HepG2 (cell line): ENCODE measurements at regions not wholly inside any gene's neighbourhood (a gene's known extent, or its start where the extent isn't known, plus 50 kb on each side); places are given as distances from the start of the nearest gene placed in this dataset.

Experiments used
- ATAC-seq: fragments of 200-7000 bp; cut with Tn5 transposase; 3 replicates; pipeline ENCODE4 v1.9.1; 2020; ENCODE audit warnings: mild to moderate bottlenecking, moderate library complexity
- BruUV-seq: library from RNA; stranded (reverse); fragments of 400-500 nt; replicated peaks from 2 replicates; lab custom pipeline; 2021; lab: Mats Ljungman, UMichigan
- CTCF ChIA-PET: fragments of 300-600 bp; formaldehyde crosslinking; extraction: SDS; loops from one replicate; lab custom pipeline; 2021; ENCODE audit warnings: low total read pairs, inconsistent platforms, low intra/inter-chr PET ratio; lab: Yijun Ruan, JAX
- POLR2A ChIA-PET: fragments of 350-600 bp; sonication (Branson Sonifier 250); formaldehyde crosslinking; loops from one replicate; lab custom pipeline; 2020; ENCODE audit warnings: antibody characterized with exemption, inconsistent platforms; lab: Yijun Ruan, JAX
- DNase-seq: peaks from one replicate; pipeline ENCODE4 v3.0.0-alpha.2; 2015; ENCODE audit warnings: low spot score
- FAIRE-seq: peaks from 3 replicates; lab custom pipeline; 2011; peaks lifted over from hg19 to GRCh38; lab: Jason Lieb, UNC
- H2AFZ ChIP-seq: one replicate; pipeline ENCODE4 v1.6.1; 2011; ENCODE audit warnings: low read length, inconsistent platforms
- H3K27ac ChIP-seq: fragments of 300-600 bp; 3 replicates; pipeline ENCODE4 v1.8.0; 2011; ENCODE audit warnings: mixed run types, mild to moderate bottlenecking, mixed read lengths, low read length, inconsistent platforms; ENCODE audit not compliant: insufficient read depth; ENCODE audit errors: extremely low read length
- H3K27me3 ChIP-seq, 2 experiments: fragments of 200-600 bp in 1 of 2; 2 replicates in 1 of 2; 3 replicates in 1 of 2; pipeline versions ENCODE4 v1.6.0 to v1.8.0; 2011; ENCODE audit warnings: low read length in 2 of 2, mild to moderate bottlenecking in 2 of 2, moderate library complexity in 2 of 2, inconsistent platforms in 1 of 2; ENCODE audit not compliant: insufficient read depth in 2 of 2, control insufficient read depth in 1 of 2
- H3K36me3 ChIP-seq, 2 experiments: fragments of 200-600 bp in 1 of 2; replicated peaks in 1 of 2; 2 replicates in 1 of 2; 3 replicates in 1 of 2; pipeline versions ENCODE4 v1.5.1 to v1.8.0; 2011; ENCODE audit warnings: low read length in 2 of 2, inconsistent platforms in 1 of 2; ENCODE audit not compliant: insufficient read depth in 2 of 2, control insufficient read depth in 1 of 2
- H3K4me1 ChIP-seq: 2 replicates; pipeline ENCODE4 v1.5.1; 2012; ENCODE audit warnings: low read length, inconsistent platforms; ENCODE audit not compliant: insufficient read depth
- H3K4me2 ChIP-seq: 2 replicates; pipeline ENCODE4 v1.6.0; 2011; ENCODE audit warnings: low read depth, low read length, inconsistent platforms
- H3K4me3 ChIP-seq, 3 experiments: fragments of 200-600 bp in 1 of 3; sonication (generic), shearing (Covaris generic) in 1 of 3; replicated peaks in 1 of 3; 2 replicates each; pipeline ENCODE4 v1.5.1; 2011 to 2016; ENCODE audit warnings: low read length in 3 of 3, inconsistent platforms in 2 of 3, low read depth in 2 of 3, mild to moderate bottlenecking in 2 of 3, control low read depth in 1 of 3, mixed read lengths in 1 of 3; ENCODE audit not compliant: insufficient read depth in 1 of 3
- H3K79me2 ChIP-seq: one replicate; pipeline ENCODE4 v1.6.1; 2011; ENCODE audit warnings: low read length, inconsistent platforms; ENCODE audit not compliant: insufficient read depth
- H3K9ac ChIP-seq: 2 replicates; pipeline ENCODE4 v1.6.0; 2011; ENCODE audit warnings: mild to moderate bottlenecking, low read depth, low read length, inconsistent platforms; ENCODE audit not compliant: insufficient read depth
- H3K9me3 ChIP-seq: 2 replicates; pipeline ENCODE4 v1.5.1; 2012; ENCODE audit warnings: mild to moderate bottlenecking, low read length
- H4K20me1 ChIP-seq: 2 replicates; pipeline ENCODE4 v1.6.0; 2011; ENCODE audit warnings: inconsistent platforms, mild to moderate bottlenecking, low read length, moderate library complexity; ENCODE audit not compliant: insufficient read depth
- ELF3 ChIP-seq: IDR thresholded peaks from 2 replicates; pipeline ENCODE4 v1.6.1; 2016; ENCODE audit warnings: missing genetic modification reagents, missing compliant biosample characterization
- HOXA7 ChIP-seq: sonication (generic); formaldehyde crosslinking; IDR thresholded peaks from 2 replicates; pipeline ENCODE4 v1.8.1; 2022; ENCODE audit warnings: mild to moderate bottlenecking, missing genetic modification reagents, moderate library complexity
- KMT2B ChIP-seq: IDR thresholded peaks from 2 replicates; pipeline ENCODE4 v1.6.1; 2016; ENCODE audit warnings: missing genetic modification reagents, missing compliant biosample characterization
- MAZ ChIP-seq, 2 experiments: sonication (generic) in 1 of 2; formaldehyde crosslinking in 1 of 2; IDR thresholded peaks; 2 replicates each; pipeline versions ENCODE4 v1.5.0 to v1.6.1; 2012 to 2020; ENCODE audit warnings: low read depth in 2 of 2, mild to moderate bottlenecking in 2 of 2, borderline replicate concordance in 1 of 2, improper control_type of control experiment in 1 of 2, low read length in 1 of 2, missing genetic modification reagents in 1 of 2, moderate library complexity in 1 of 2
- MIXL1 ChIP-seq: IDR thresholded peaks from 2 replicates; pipeline ENCODE4 v1.6.1; 2016
- PBX2 ChIP-seq: IDR thresholded peaks from 2 replicates; pipeline ENCODE4 v1.6.1; 2016; ENCODE audit warnings: control low read depth
- PHF20 ChIP-seq: sonication (generic); formaldehyde crosslinking; IDR thresholded peaks from 2 replicates; pipeline ENCODE4 v1.5.0; 2020; ENCODE audit warnings: mild to moderate bottlenecking, missing genetic modification reagents
- ZMAT5 ChIP-seq: sonication (generic); formaldehyde crosslinking; IDR thresholded peaks from 2 replicates; pipeline ENCODE4 v1.5.0; 2020; ENCODE audit warnings: mild to moderate bottlenecking, low read depth, missing genetic modification reagents, borderline replicate concordance
- ZMYM4 ChIP-seq: sonication (generic); formaldehyde crosslinking; IDR thresholded peaks from 2 replicates; pipeline ENCODE4 v1.8.1; 2023; ENCODE audit warnings: mild to moderate bottlenecking, missing genetic modification reagents
- ZNF382 ChIP-seq: sonication (generic); formaldehyde crosslinking; IDR thresholded peaks from 2 replicates; pipeline ENCODE4 v1.5.0; 2020; ENCODE audit warnings: missing genetic modification reagents, mild to moderate bottlenecking, borderline replicate concordance
- ZNF589 ChIP-seq: sonication (generic); formaldehyde crosslinking; conservative IDR thresholded peaks from 2 replicates; pipeline ENCODE4 v1.8.0; 2022; ENCODE audit warnings: mild to moderate bottlenecking, moderate library complexity, missing genetic modification reagents
- WGBS: methylation state at CpG from one replicate; pipeline ENCODE4 v1.1.6; 2017; ENCODE audit warnings: low lambda C conversion rate; 5-methylcytosine and 5-hydroxymethylcytosine counted together
- in situ Hi-C: cut with HindIII; loops from 2 replicates; pipeline ENCODE4 v1.10.0; 2017; ENCODE audit warnings: low pct_unique_long_range_greater_than_20kb; ENCODE audit not compliant: extremely low pct_ligation_motif_present
- intact Hi-C: fragments of 100-400 bp; cut with micrococcal nuclease; formaldehyde crosslinking; loops from one replicate; pipeline ENCODE4 v1.10.0; 2022; ENCODE audit not compliant: unreplicated experiment

- intact Hi-C loops = no loop called here
These were observed 110.6 kb downstream of the DIO2 start for GRCh38 chr14:80100681-80101080.

GRCh38 chr14:80095623-80096022, 115.7 kb downstream of the DIO2 start:
- POLR2A ChIA-PET = no interaction called here
- no TSS peak for BruUV-seq
- H3K79me2 ChIP-seq = no peaks in the 10 kb centered on the region
- CTCF ChIA-PET = no interaction called here
- DNase-seq = no peak
- H3K9me3 ChIP-seq = peaks cover 13% of the 10 kb centered on the region; the same call in 1 of the 2 replicates
- no peaks in the 10 kb centered on the region for H4K20me1 ChIP-seq
- 62% methylated on average over 4 of the region's 4 CpGs for WGBS
- FAIRE-seq = no peak
- no peaks in the 10 kb centered on the region for H3K36me3 ChIP-seq
- no peaks in the 10 kb centered on the region for H3K4me1 ChIP-seq
- no peak overlapping the region for H3K27ac ChIP-seq
- no peak overlapping the region for H3K9ac ChIP-seq
- no peak overlapping the region for H3K4me3 ChIP-seq
- intact Hi-C loops (no loop called here), in situ Hi-C loops (no loop called here)
- no peaks in the 10 kb centered on the region for H3K27me3 ChIP-seq
- ATAC-seq = no peak
- H3K4me2 ChIP-seq = no peak overlapping the region
- TF ChIP-seq ZNF589 (CRISPR knock-in tag) (no peak), PHF20 (CRISPR knock-in tag) (no peak), KMT2B (no peak), ELF3 (CRISPR knock-in tag) (no peak)
- no peak overlapping the region for H2AFZ ChIP-seq

More at GRCh38 chr14:80100681-80101080, 110.6 kb downstream of the DIO2 start:
- Histone ChIP-seq H2AFZ (no peak overlapping the region), H3K4me1 (no peaks in the 10 kb centered on the region), H3K9me3 (peaks cover 20% of the 10 kb centered on the region), H3K4me3 (no peak overlapping the region), H3K27me3 (no peaks in the 10 kb centered on the region), H3K79me2 (no peaks in the 10 kb centered on the region), H4K20me1 (no peaks in the 10 kb centered on the region), H3K36me3 (no peaks in the 10 kb centered on the region), H3K9ac (no peak overlapping the region), H3K4me2 (no peak overlapping the region), H3K27ac (no peak overlapping the region)
- in situ Hi-C loops = no loop called here
- ChIA-PET POLR2A (no interaction called here), CTCF (no interaction called here)
- FAIRE-seq (no peak), DNase-seq (no peak), ATAC-seq (no peak)
- WGBS = 0% methylated on average over 6 of the region's 7 CpGs
- no TSS peak for BruUV-seq
- TF ChIP-seq MAZ (IDR thresholded peaks at IDR 0.05; ENCODE audit: borderline replicate concordance, low read depth, low read length) = no peak
- TF ChIP-seq MAZ (CRISPR knock-in tag; IDR thresholded peaks at IDR 0.05; ENCODE audit: low read depth) = no peak
- no peak for TF ChIP-seq ZMAT5 (CRISPR knock-in tag)
- TF ChIP-seq MIXL1 (CRISPR knock-in tag) = no peak
- TF ChIP-seq ZNF382 (CRISPR knock-in tag) = no peak
- TF ChIP-seq HOXA7 (CRISPR knock-in tag) = no peak
- no peak for TF ChIP-seq PBX2 (CRISPR knock-in tag)
- TF ChIP-seq ZNF589 (CRISPR knock-in tag) = no peak
- no peak for TF ChIP-seq ZMYM4 (CRISPR knock-in tag)
